HG03442 (cell line): ENCODE measurements at regions not wholly inside any gene's neighbourhood (a gene's known extent, or its start where the extent isn't known, plus 50 kb on each side); places are given as distances from the start of the nearest gene placed in this dataset.
"Not testable (repeated sequence)": the region's sequence is repeated elsewhere in the genome, so short reads cannot be mapped to it uniquely, and the experiment has no call there.

Experiments used
- ATAC-seq: cut with Tn5 transposase; IDR thresholded peaks from one replicate; pipeline ENCODE4 v1.9.1; 2021; ENCODE audit warnings: mild to moderate bottlenecking, moderate library complexity; ENCODE audit not compliant: unreplicated experiment

DNA sequence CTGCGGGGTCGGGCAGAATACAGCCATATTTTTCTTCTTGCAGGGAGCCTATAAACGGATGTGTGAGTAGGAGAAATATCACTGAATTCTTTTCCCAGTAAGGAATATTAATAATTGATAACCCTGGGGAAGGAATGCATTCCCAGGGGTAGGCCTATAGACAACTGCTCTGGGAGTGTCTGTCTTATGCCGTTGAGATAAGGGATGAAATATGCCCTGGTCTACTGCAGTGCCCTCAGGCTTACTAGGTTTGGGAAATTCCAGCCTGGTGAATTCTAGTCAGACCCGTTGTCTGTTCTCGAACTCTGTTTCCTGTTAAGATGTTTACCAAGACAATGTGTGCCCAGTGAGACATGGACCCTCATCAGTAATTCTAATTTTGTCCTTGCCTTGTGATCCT is 1129.3 kb downstream of the ZPLD1 start:
- ATAC-seq, result not testable (repeated sequence)

DNA sequence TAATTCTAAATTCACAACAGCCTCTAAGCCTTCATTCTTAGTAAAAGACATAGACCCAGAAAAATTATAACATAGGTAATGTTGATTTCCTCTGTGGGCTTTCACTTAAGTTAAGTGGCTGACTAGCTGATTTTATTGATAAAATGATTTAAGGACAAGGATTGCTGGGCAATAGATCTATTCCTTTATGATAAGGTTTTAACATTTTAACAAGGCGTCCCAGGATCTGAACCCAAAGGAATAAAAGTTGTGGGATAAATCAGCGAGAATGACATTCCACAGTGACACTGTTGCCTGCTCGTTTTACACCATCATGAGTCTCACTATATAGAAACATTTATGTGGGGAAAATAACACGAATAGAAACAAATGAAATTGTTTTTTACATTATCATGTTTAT is 1151.0 kb downstream of the ZPLD1 start:
- ATAC-seq, result no peak

DNA sequence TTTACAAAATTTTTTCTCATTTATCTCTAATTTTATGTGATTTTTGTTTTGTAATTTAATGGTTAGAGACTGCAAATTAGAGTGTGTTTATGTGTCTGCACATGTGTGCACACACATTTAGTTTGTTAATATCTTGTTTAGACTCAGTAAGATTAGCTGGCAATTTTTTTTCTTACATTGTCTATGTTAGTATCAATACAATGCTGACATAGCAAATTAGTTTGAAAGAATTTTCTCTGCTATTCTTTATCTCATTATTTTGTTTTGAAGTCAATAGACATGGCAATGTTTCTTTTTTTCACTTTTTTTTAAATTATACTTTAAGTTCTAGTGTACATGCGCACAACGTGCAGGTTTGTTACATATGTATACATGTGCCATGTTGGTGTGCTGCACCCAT is 1155.0 kb downstream of the ZPLD1 start:
- no peak for ATAC-seq

DNA sequence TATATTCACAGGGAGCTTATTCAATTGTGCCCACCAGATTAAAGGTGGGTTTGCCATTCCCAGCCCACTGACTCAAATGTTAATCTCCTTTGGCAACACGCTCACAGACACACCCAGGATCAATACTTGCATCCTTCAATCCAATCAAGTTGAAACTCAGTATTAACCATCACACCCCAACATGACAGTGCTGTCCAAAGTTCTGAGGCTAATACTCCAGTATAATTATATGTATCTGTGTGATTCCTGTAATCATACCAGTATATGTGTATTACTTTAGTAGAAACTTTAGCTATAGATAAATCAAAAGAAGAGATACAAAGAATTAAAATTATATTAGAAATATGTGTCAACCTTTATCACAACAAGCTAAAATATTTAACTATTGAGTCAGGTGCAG is 1166.0 kb downstream of the ZPLD1 start:
- ATAC-seq, result no peak

DNA sequence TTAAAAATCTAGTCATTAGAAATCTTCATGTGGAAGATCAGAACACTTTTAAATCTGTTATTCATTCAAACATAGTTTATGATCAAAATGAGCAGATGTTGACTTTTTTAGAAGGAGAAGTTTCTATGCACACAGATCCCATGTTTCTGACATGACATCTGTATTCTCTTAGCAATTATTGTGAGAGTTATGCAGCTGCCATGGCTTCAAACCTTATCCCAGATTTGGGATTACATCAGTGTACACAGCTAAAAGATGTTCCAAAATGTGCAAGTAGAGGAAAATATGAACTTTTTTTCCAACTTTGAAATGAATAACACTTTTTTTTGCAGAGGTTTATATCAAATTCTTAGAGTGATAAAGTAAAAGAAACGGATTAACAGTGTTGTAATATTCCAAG is 1166.9 kb downstream of the ZPLD1 start:
- ATAC-seq, result no peak

DNA sequence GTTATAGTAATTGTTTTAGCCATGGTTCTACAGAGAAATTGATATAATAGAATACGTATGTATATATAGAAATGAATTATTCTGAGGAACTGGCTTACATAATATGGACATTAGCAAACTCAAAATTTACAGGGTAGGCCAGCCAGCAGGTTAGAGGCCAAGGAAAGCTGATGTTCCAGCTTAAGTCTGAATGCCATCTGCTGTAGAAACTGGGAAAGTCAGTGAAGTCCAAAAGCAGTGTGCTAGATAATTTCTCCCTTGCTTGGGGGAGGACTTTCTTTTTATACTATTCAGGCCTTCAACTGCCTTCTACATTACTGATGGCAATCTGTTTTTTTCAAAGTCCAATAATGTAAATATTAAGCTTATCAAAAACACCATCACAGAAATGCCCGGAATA is 1174.7 kb downstream of the ZPLD1 start:
- ATAC-seq, result no peak

DNA sequence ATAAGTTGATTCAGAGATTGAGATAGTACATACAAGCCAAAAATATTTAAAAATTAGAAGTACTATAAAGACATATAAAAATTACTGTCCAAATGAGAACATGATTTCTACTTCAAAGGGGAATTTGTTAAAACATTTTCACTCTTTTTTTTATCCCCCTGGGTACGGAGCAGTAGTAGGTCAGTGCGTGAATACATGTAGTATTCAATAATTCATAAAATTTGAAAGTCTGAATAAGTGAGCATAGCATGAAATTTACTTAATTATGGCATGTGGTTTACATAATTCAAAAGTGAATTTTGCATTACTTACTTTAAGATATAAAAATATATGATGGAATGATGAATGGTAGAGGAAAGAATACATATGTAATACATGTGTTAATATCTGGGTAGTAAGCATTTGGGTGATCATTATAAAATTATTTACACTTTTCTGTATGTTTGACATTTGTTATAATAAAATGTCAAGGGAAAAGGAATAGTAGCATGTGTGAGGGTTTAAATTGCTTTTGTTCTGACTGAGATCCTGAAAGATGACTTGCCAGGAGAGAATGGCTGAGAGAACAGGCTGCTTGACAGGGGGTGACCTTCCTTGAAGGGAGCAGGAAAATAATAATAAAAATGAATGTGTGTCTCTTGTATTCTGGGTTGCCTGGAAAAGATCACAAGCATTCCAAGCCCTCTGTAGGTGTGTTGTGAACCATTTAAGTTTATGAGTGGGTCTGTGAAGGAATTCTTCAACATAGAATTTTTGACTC is 1178.8 kb downstream of the ZPLD1 start:
- no peak for ATAC-seq

DNA sequence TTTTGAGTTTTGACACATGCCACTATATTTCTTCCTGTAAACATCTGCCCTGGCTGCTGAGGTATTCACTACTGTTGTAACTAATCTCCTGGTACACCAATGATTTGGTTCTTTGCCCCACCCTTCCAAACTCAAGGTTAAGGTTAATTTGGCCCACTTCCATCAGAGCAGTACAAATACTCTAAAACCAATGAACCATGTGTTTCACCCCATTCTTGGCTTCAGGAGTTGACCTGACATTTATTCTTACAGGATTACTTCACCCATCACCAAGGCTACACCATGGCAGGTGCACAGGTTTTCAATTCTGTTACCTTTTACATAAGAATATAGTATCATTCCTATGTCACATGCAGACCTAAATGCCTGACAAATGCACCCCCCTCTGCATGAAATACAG is 1179.9 kb downstream of the ZPLD1 start:
- no peak for ATAC-seq

DNA sequence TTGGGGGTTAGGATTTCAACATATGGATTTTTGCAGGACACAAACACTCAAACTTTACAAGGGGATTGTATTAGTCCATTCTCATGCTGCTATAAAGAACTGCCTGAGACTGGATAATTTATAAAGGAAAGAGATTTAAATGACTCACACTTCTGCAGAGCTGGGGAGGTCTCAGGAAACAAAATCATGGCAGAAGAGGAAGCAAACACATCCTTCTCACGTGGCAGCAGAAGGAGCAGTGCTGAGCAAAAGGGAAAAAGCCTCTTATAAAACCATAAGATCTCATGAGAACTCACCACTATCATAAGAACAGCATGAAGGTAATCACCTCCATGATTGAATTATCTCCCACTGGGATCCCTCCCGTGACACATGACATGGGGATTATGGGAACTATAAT is 1183.1 kb downstream of the ZPLD1 start:
- ATAC-seq, result no peak

DNA sequence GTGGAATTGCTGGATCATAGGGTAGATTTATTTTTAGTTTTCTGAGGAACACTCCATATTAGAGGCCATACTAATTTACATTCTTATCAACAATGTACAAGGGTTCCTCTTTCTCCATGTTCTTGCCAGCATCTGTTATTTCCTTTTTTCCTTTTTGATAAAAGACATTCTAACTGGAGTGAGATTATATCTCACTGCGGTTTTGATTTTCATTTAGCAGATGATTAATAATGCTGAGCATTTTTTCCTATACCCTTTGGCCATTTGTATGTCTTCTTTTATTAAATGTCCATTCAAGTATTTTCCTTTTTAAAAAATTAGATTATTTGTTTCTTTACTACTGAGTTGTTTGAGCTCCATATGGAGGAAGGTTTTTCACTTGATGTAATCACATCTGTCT is 1189.5 kb downstream of the ZPLD1 start:
- ATAC-seq, result no peak

DNA sequence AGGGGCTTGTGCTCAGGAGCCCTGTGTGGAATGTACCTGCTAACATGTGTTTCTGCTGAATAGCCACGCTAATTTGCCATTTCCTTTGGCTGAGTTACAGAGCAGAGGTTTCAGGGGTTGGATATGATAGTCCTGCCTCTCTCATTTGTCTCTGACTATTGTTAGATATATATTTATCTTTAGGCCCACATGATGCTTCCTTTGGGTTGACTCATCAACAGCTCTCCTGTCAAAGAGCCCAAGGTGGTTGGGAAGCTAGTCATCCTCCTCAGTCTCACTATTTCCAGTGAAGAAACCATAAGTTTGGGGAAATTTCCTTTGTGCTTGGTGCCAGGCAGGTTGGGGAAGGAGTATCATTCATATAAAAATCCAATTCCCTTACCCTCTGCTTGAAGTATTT is 1194.6 kb downstream of the ZPLD1 start:
- no peak for ATAC-seq

DNA sequence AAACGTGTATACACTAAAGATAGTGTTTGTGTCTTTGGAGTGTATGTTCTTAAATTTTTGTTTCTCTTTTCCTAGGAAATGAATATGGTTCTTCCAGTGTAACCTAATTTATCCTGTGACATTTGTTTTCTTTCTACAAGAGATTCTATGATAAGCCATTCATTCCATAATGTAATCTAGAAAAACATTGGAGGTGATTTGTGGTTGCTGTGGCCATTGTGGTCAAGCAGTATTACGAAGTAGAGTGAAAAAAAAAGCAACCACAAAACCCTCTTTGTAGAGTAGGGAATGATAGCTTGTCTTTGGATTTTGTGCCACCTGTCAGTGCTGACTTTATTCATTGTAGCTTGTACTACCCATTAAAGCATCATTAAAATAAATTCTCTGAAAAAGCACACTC is 1209.6 kb downstream of the ZPLD1 start:
- ATAC-seq, result no peak

DNA sequence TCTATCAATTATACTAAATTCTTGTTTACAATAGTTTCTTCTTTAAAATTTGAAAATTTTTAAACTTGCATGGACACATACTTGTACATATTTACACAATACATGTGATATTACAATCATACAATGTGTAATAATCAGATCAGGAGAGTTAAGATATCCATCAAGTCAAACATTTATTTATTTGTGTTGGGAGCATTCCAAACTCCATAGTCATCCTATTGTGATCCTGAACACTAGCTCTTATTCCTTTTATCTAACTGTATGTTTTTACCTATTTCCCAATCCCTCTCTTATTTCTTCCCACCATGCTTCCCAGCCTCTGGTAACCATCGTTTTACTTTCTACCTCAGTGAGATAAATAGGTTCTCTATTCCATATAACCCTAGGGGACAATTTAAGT is 1219.2 kb downstream of the ZPLD1 start:
- no peak for ATAC-seq

DNA sequence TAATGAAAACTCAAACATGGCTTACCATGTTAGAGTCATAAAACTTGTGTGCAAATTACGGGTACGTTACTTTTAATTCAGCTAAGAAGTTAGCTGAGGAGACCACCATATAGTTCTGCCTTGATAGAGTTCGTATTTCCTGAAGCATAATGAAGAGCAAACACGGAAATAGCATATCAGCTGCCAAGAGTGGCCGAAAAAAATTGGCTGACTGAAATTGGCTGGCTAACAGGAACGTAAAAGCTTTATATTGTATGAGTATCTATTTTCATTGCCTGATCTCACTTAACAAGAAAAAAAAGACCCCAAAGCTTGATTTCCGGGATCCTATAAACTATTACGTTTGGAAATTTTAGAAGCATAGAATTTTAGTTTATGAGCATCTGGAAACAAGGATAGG is 1222.9 kb downstream of the ZPLD1 start:
- ATAC-seq, result no peak

DNA sequence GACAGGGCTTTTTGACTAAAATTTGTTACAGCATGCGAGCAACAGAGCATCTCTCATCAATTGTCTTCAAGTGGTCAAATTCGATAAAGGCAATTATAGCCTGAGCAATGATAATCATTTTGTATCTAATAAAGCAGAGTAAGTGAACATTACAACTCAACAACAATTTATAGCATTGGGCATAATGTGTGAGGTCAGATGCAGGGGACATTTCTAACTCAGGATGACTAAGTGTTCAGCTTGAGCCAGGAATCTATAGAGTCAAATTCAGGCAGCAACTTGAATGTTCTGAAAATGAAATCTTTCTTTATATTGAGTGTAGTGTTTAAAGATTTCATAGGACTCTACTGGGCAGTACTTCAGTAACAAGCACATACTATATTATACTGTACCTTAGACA is 1226.0 kb downstream of the ZPLD1 start:
- no peak for ATAC-seq

DNA sequence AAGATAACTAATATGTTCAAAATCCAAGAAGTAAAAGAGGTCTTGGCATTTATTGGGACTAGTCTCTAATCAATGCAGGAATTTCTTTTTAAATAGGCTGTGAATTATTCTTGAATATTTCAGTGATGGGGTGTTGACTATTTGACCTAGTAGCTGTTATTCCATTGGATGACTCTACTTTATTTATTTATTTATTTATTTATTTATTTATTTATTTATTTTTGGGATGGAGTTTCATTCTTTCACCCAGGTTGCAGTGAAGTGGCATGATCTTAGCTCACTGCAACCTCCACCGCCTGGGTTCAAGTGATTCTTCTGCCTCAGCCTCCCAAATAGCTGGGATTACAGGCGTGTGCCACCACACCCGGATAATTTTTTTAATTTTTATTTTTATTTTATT is 1227.8 kb downstream of the ZPLD1 start:
- ATAC-seq, result no peak

DNA sequence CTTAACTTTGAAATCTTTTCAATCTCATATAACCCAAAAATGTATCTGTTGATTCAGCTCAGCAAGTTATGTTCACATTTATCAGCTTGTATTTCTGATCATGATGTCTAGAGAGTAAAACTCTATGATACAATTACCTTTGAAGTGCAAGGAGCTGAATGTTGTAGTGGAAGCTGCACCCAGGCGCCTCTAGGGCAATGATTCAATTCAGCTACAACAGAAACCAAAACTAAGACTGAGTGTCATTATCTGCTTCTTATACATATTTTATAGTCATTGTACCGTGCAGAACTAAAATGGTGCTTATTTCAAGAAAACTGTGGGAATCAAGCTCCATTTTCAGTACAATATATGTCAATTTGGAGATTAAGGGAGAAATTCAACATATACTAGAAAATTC is 1237.5 kb downstream of the ZPLD1 start:
- ATAC-seq, result no peak

DNA sequence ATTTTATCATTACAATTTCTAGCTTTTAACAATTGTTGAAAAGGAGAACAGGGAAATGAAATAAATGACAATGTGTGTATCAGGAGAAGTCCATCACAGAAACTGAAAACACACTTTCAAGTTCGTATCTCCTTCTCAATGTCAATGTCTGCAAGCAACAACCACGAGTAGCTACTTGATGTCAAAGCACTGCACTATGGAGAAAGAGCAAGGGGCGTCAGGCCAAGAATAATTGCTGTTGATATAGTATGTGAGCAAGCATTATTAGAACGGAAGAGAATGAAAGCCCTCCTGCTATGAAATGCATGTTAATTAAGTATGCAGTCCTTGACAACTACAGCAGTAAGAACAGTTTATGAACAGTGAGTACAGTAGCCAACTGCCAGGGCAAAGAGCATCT is 1250.1 kb downstream of the ZPLD1 start:
- ATAC-seq, result no peak

DNA sequence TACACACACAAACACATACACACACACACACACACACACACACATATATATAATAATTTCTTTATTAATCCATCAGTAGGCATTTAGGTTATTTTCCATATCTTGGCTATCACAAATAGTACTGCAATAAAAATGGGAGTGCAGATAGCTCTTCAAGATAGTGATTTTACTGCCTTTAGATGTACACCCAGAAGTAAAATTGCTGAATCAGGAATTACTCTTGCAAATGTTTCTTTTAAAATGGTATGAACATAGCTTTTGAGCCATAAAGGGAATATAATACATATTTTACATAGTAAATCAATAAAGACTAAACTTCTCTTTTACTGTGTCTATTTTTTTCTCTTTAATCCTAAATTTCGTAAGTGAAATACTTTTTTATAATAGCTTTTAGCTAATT is 1251.1 kb downstream of the ZPLD1 start:
- no peak for ATAC-seq

DNA sequence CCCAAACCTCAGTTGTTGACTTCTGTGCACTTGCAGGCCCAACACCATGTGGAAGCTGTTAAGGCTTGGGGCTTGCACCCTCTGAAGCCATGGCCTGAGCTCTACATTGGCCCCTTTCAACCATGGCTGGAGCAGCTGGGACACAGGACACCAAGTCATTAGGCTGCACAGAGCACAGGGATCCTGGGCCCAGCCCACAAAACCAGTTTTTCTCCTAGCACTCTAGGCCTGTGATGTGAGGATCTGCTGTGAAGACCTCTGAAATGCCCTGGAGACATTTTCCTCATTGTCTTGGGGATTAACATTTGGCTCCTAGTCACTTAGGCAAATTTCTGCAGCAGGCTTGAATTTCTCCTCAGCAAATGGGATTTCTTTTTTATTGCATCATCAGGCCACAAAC is 1255.7 kb downstream of the ZPLD1 start:
- no peak for ATAC-seq

DNA sequence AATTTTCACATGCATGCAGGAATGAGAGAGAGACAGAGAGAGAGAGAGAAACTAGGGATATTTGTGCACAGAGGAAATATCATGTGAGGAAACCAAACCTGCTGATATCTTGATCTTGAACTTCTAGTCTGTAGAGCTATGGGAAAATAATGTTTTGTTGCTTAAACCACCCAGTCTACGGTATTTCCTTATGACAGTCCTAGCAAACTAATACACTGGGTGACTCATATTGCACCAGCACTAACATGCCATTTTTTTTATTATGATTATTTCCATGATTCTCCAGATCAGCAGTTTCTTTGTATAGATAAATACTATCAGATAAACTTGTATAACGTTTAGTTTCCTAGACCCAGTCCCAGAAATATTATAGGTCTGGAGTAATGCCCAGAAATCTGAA is 1259.0 kb downstream of the ZPLD1 start:
- no peak for ATAC-seq

DNA sequence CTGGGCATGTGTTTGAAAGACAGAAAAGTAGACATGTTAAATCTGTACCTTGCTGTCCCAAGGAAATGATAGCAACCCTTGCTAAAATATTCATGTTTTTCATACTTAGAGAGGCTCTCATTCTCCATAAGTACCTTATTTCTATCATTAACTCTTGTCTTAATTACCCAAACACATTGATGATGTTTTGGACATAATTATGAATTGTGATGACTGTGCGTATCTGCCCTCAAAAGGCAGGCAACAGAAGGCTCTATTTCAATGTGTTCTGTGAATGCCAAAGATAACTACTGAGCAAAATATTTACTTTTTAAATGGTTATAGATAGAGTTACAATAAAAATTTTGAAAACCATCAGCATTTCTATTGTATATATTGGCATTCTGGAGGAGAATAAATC is 1263.8 kb downstream of the ZPLD1 start:
- ATAC-seq, result no peak

DNA sequence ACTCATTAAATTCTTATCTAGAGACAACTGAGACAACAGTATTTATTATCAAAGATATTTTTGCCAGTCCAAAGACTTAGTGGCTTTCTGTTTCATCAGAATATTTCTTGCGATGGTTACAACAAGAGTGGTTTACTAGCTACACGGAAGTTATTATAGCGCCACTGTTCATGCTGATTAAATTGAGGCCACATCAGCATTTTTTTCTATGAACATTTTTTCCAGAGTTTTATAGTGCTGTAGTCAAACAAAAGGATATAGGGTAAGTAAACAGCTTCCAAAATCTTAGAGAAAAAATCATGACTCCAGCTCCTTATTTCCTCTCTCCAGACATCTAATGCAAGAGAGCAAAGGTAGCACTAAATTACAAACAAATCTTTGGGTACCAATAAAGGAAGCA is 1264.4 kb downstream of the ZPLD1 start:
- no peak for ATAC-seq
